HUES6 (cell line): ENCODE measurements at regions not wholly inside any gene's neighbourhood (a gene's known extent, or its start where the extent isn't known, plus 50 kb on each side); places are given as distances from the start of the nearest gene placed in this dataset.

Experiments used
- H3K27ac ChIP-seq: 2 replicates; pipeline ENCODE4 v1.7.0; 2013; ENCODE audit warnings: low read depth, mild to moderate bottlenecking, low read length, inconsistent platforms
- H3K27me3 ChIP-seq: 2 replicates; pipeline ENCODE4 v1.6.1; 2013; ENCODE audit warnings: low read length; ENCODE audit not compliant: control insufficient read depth, insufficient read depth
- H3K36me3 ChIP-seq: 2 replicates; pipeline ENCODE4 v1.6.1; 2013; ENCODE audit warnings: low read length; ENCODE audit not compliant: control insufficient read depth, insufficient read depth
- H3K4me1 ChIP-seq: 2 replicates; pipeline ENCODE4 v1.6.1; 2013; ENCODE audit warnings: low read length; ENCODE audit not compliant: control insufficient read depth, insufficient read depth
- H3K4me3 ChIP-seq: 2 replicates; pipeline ENCODE4 v1.5.1; 2013; ENCODE audit warnings: low read depth, low read length
- H3K9ac ChIP-seq: one replicate; pipeline ENCODE4 v1.6.1; 2013; ENCODE audit warnings: mild to moderate bottlenecking, low read length
- H3K9me3 ChIP-seq: 2 replicates; pipeline ENCODE4 v1.6.1; 2013; ENCODE audit warnings: low read depth, low read length; ENCODE audit not compliant: control insufficient read depth, insufficient read depth

- no peak overlapping the region for H3K4me3 ChIP-seq
- no peak overlapping the region for H3K9ac ChIP-seq
- no peaks in the 10 kb centered on the region for H3K27me3 ChIP-seq
- no peaks in the 10 kb centered on the region for H3K9me3 ChIP-seq
- no peaks in the 10 kb centered on the region for H3K36me3 ChIP-seq
- no peaks in the 10 kb centered on the region for H3K4me1 ChIP-seq
- no peak overlapping the region for H3K27ac ChIP-seq
Measured at GRCh38 chr20:7716286-7716972, 223.8 kb downstream of the HAO1 start.

DNA sequence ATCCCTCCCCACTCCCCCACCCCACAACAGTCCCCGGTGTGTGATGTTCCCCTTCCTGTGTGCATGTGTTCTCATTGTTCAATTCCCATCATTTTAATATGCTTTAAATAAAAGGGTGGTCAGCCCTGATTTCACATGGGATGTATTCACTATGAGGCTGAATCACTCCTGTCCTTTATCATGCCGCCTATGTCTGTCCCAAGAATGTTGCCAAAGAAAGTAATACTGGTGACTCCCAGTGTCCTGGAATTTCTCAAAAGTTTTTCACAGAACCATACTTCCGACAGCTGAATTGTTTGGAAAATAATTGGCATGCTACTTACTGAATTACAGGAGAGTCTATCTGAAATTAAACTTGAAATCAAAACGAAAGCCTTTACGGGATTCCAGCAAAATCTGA lies 217.7 kb downstream of the HAO1 start:
- no peaks in the 10 kb centered on the region for H3K36me3 ChIP-seq
- no peaks in the 10 kb centered on the region for H3K4me1 ChIP-seq
- no peak overlapping the region for H3K9ac ChIP-seq
- no peak overlapping the region for H3K4me3 ChIP-seq
- H3K27ac ChIP-seq, result no peak overlapping the region
- H3K27me3 ChIP-seq, result no peaks in the 10 kb centered on the region
- no peaks in the 10 kb centered on the region for H3K9me3 ChIP-seq

DNA sequence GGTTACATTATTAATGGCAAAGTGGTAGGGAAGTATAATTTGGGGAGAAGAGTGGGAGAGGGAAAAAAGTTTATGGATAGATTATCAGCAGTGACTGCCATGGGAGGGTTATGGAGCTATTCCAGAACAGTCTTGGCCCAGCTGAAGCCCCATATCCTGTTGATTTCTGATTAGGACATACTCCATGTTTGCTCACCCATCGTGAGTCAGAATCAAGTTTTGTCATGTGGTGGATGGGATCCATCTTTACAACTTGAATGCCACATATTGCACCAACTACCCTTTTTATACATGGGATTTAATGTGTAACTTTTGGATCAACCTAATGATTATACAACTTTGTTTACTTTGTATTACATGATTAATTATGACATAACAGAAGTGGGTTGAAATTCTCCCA lies 217.0 kb downstream of the HAO1 start:
- Histone ChIP-seq H3K27me3 (no peaks in the 10 kb centered on the region), H3K27ac (no peak overlapping the region), H3K9ac (no peak overlapping the region), H3K4me1 (no peaks in the 10 kb centered on the region), H3K9me3 (no peaks in the 10 kb centered on the region), H3K36me3 (no peaks in the 10 kb centered on the region), H3K4me3 (no peak overlapping the region)

DNA sequence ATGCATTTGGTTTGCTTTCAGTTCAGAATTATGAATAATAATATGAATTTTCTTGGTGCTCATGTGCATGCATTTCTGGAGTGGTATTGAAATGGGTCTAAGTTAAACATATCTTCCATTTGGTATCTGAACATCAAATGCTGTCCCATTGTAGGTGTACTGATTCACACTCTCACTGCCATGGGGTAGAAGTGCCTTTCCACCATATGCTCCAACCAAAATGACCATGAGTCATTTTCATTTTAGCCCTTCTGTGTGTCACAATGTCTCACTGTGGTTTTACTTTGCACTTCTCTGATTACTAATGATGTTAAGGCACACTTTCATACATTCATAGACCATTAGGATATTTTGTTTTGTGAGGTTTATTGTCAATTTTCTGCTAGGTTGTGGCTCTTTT lies 211.9 kb downstream of the HAO1 start:
- Histone ChIP-seq H3K4me3 (no peak overlapping the region), H3K9me3 (no peaks in the 10 kb centered on the region), H3K4me1 (no peaks in the 10 kb centered on the region), H3K9ac (no peak overlapping the region), H3K27me3 (no peaks in the 10 kb centered on the region), H3K27ac (no peak overlapping the region), H3K36me3 (no peaks in the 10 kb centered on the region)

GRCh38 chr20:7734216-7734615 lies 206.0 kb downstream of the HAO1 start:
- Histone ChIP-seq H3K9me3 (no peaks in the 10 kb centered on the region), H3K4me3 (no peak overlapping the region), H3K27ac (no peak overlapping the region), H3K36me3 (no peaks in the 10 kb centered on the region), H3K9ac (no peak overlapping the region), H3K4me1 (no peaks in the 10 kb centered on the region), H3K27me3 (no peaks in the 10 kb centered on the region)

GRCh38 chr20:7736336-7736735 lies 203.9 kb downstream of the HAO1 start:
- no peaks in the 10 kb centered on the region for H3K9me3 ChIP-seq
- no peak overlapping the region for H3K27ac ChIP-seq
- no peaks in the 10 kb centered on the region for H3K4me1 ChIP-seq

GRCh38 chr20:7741866-7742265 lies 198.4 kb downstream of the HAO1 start:
- Histone ChIP-seq H3K4me3 (no peak overlapping the region), H3K9me3 (0 out of 2 replicates have a peak, but pooled peaks cover 2% of the 10 kb centered on the region), H3K4me1 (no peaks in the 10 kb centered on the region), H3K9ac (no peak overlapping the region), H3K27me3 (no peaks in the 10 kb centered on the region), H3K36me3 (no peaks in the 10 kb centered on the region), H3K27ac (no peak overlapping the region)

More at GRCh38 chr20:7736336-7736735, 203.9 kb downstream of the HAO1 start:
- Histone ChIP-seq H3K4me3 (no peak overlapping the region), H3K9ac (no peak overlapping the region), H3K36me3 (no peaks in the 10 kb centered on the region), H3K27me3 (no peaks in the 10 kb centered on the region)

GRCh38 chr20:7742479-7742878 lies 197.8 kb downstream of the HAO1 start:
- Histone ChIP-seq H3K27ac (no peak overlapping the region), H3K4me3 (no peak overlapping the region), H3K27me3 (no peaks in the 10 kb centered on the region), H3K4me1 (no peaks in the 10 kb centered on the region), H3K36me3 (no peaks in the 10 kb centered on the region), H3K9me3 (0 out of 2 replicates have a peak, but pooled peaks cover 2% of the 10 kb centered on the region), H3K9ac (no peak overlapping the region)

GRCh38 chr20:7744411-7744810 lies 195.8 kb downstream of the HAO1 start:
- Histone ChIP-seq H3K9me3 (0 out of 2 replicates have a peak, but pooled peaks cover 2% of the 10 kb centered on the region), H3K27ac (no peak overlapping the region), H3K4me1 (no peaks in the 10 kb centered on the region), H3K9ac (no peak overlapping the region), H3K27me3 (no peaks in the 10 kb centered on the region), H3K36me3 (no peaks in the 10 kb centered on the region), H3K4me3 (no peak overlapping the region)

- no peaks in the 10 kb centered on the region for H3K27me3 ChIP-seq
- H3K4me1 ChIP-seq, result no peaks in the 10 kb centered on the region
- no peak overlapping the region for H3K27ac ChIP-seq
- H3K9ac ChIP-seq, result no peak overlapping the region
- 0 out of 2 replicates have a peak, but pooled peaks cover 2% of the 10 kb centered on the region for H3K9me3 ChIP-seq
- no peaks in the 10 kb centered on the region for H3K36me3 ChIP-seq
- no peak overlapping the region for H3K4me3 ChIP-seq
Measured at GRCh38 chr20:7748624-7749023, 191.6 kb downstream of the HAO1 start.

GRCh38 chr20:7754102-7754501 lies 186.2 kb downstream of the HAO1 start:
- H3K27ac ChIP-seq, result no peak overlapping the region
- H3K27me3 ChIP-seq, result no peaks in the 10 kb centered on the region
- no peaks in the 10 kb centered on the region for H3K4me1 ChIP-seq
- H3K36me3 ChIP-seq, result no peaks in the 10 kb centered on the region
- H3K4me3 ChIP-seq, result no peak overlapping the region
- H3K9ac ChIP-seq, result no peak overlapping the region
- H3K9me3 ChIP-seq, result no peaks in the 10 kb centered on the region
